Progenitor cell of endocrine pancreas (in vitro differentiated cells): ENCODE measurements at regions not wholly inside any gene's neighbourhood (a gene's known extent, or its start where the extent isn't known, plus 50 kb on each side); places are given as distances from the start of the nearest gene placed in this dataset.

Source experiments
- DNase-seq: peaks from one replicate; pipeline ENCODE4 v3.0.0; 2021; ENCODE audit warnings: low spot score; ENCODE audit not compliant: unreplicated experiment
- H3K27ac Mint-ChIP-seq: 2 replicates; pipeline ENCODE4 v1.8.0; 2021; ENCODE audit warnings: mild to moderate bottlenecking, moderate library complexity, mixed read lengths
- H3K27me3 Mint-ChIP-seq: 2 replicates; pipeline ENCODE4 v1.8.0; 2021; ENCODE audit warnings: mixed read lengths
- H3K36me3 Mint-ChIP-seq: 2 replicates; pipeline ENCODE4 v1.8.0; 2022; ENCODE audit warnings: mixed read lengths; ENCODE audit not compliant: insufficient read depth
- H3K4me1 Mint-ChIP-seq: 2 replicates; pipeline ENCODE4 v1.8.0; 2021; ENCODE audit warnings: low read depth, mixed read lengths
- H3K4me3 Mint-ChIP-seq: 2 replicates; pipeline ENCODE4 v1.8.0; 2021; ENCODE audit warnings: low read depth, mild to moderate bottlenecking, moderate library complexity, mixed read lengths
- H3K9me3 Mint-ChIP-seq: 2 replicates; pipeline ENCODE4 v1.8.0; 2021; ENCODE audit warnings: low read depth, mixed read lengths
- CTCF ChIP-seq: fragments of 200-600 bp; sonication (generic); IDR thresholded peaks from one replicate; pipeline ENCODE4 v1.5.0; 2021; ENCODE audit warnings: antibody characterized with exemption, mild to moderate bottlenecking; ENCODE audit not compliant: unreplicated experiment

- peaks cover 4% of the 10 kb centered on the region for H3K4me1 Mint-ChIP-seq
- no peak for DNase-seq
- no peak for TF ChIP-seq CTCF
- peaks cover 2% of the 10 kb centered on the region for H3K9me3 Mint-ChIP-seq
- peaks cover 10% of the 10 kb centered on the region for H3K27me3 Mint-ChIP-seq
- H3K27ac Mint-ChIP-seq = no peak overlapping the region
- H3K4me3 Mint-ChIP-seq = no peak overlapping the region
- no peaks in the 10 kb centered on the region for H3K36me3 Mint-ChIP-seq
These were observed 105.9 kb upstream of the GJB6 start for GRCh38 chr13:20337884-20338551.

- DNase-seq = no peak
- Mint-ChIP-seq H3K27ac (no peak overlapping the region), H3K4me1 (peaks cover 4% of the 10 kb centered on the region), H3K9me3 (peaks cover 2% of the 10 kb centered on the region), H3K27me3 (peaks cover 10% of the 10 kb centered on the region), H3K36me3 (no peaks in the 10 kb centered on the region), H3K4me3 (no peak overlapping the region)
- no peak for TF ChIP-seq CTCF
These were observed 104.6 kb upstream of the GJB6 start for GRCh38 chr13:20336761-20337160.

GRCh38 chr13:20334309-20334708 lies 102.2 kb upstream of the GJB6 start:
- Mint-ChIP-seq H3K36me3 (no peaks in the 10 kb centered on the region), H3K27me3 (peaks cover 10% of the 10 kb centered on the region), H3K4me1 (peaks cover 4% of the 10 kb centered on the region), H3K9me3 (peaks cover 7% of the 10 kb centered on the region), H3K4me3 (no peak overlapping the region), H3K27ac (no peak overlapping the region)
- no peak for DNase-seq
- no peak for TF ChIP-seq CTCF

GRCh38 chr13:20332361-20333096 lies 100.4 kb upstream of the GJB6 start:
- peaks cover 7% of the 10 kb centered on the region for H3K27me3 Mint-ChIP-seq

GRCh38 chr13:20331949-20332348 lies 99.8 kb upstream of the GJB6 start:
- no peak for DNase-seq

More at GRCh38 chr13:20332361-20333096, 100.4 kb upstream of the GJB6 start:
- H3K27ac Mint-ChIP-seq = no peak overlapping the region
- peaks cover 4% of the 10 kb centered on the region for H3K4me1 Mint-ChIP-seq
- DNase-seq = no peak
- peaks cover 20% of the 10 kb centered on the region for H3K9me3 Mint-ChIP-seq
- H3K4me3 Mint-ChIP-seq = no peak overlapping the region
- H3K36me3 Mint-ChIP-seq = no peaks in the 10 kb centered on the region
- TF ChIP-seq CTCF = no peak

More at GRCh38 chr13:20331949-20332348, 99.8 kb upstream of the GJB6 start:
- Mint-ChIP-seq H3K27me3 (peaks cover 3% of the 10 kb centered on the region), H3K9me3 (peaks cover 20% of the 10 kb centered on the region), H3K27ac (no peak overlapping the region), H3K4me1 (peaks cover 4% of the 10 kb centered on the region), H3K4me3 (no peak overlapping the region), H3K36me3 (no peaks in the 10 kb centered on the region)
- TF ChIP-seq CTCF = no peak
